GM12878 (cell line): ENCODE measurements at regions not wholly inside any gene's neighbourhood (a gene's known extent, or its start where the extent isn't known, plus 50 kb on each side); places are given as distances from the start of the nearest gene placed in this dataset.

ENCODE experiments used
- CHD4 ChIP-seq: fragments of 200-600 bp; sonication (generic); IDR thresholded peaks from 2 replicates; pipeline ENCODE4 v1.6.1; 2016; ENCODE audit warnings: mild to moderate bottlenecking
- HDAC2 ChIP-seq: fragments of 200-600 bp; sonication (generic); IDR thresholded peaks from 2 replicates; pipeline ENCODE4 v1.6.1; 2017
- MYC ChIP-seq: IDR thresholded peaks from 2 replicates; pipeline ENCODE4 v1.6.1; 2011; ENCODE audit warnings: mild to moderate bottlenecking, low read length, moderate library complexity, inconsistent platforms; ENCODE audit not compliant: insufficient read depth, insufficient replicate concordance, insufficient read length, severe bottlenecking
- NFYA ChIP-seq: IDR thresholded peaks from 2 replicates; pipeline ENCODE4 v1.6.1; 2011; ENCODE audit warnings: low read depth, mild to moderate bottlenecking, low read length, improper control_type of control experiment, borderline replicate concordance
- POLR2A ChIP-seq: IDR thresholded peaks from 2 replicates; pipeline ENCODE4 v1.6.1; 2011; ENCODE audit warnings: low read depth, mild to moderate bottlenecking, low read length
- POLR2AphosphoS5 ChIP-seq: IDR thresholded peaks from 2 replicates; pipeline ENCODE4 v1.6.1; 2011; ENCODE audit warnings: mild to moderate bottlenecking, low read length, inconsistent platforms
- SRF ChIP-seq, 2 experiments: IDR thresholded peaks; 2 replicates each; pipeline ENCODE4 v1.6.1; 2011; ENCODE audit warnings: low read depth in 2 of 2, low read length in 2 of 2, mild to moderate bottlenecking in 1 of 2, moderate library complexity in 1 of 2
- ZSCAN29 ChIP-seq: fragments of 450-650 bp; IDR thresholded peaks from 2 replicates; pipeline ENCODE4 v1.6.1; 2017; ENCODE audit warnings: mild to moderate bottlenecking, moderate library complexity
- TF ChIP-seq, protein P1 (sequence below): IDR thresholded peaks from 2 replicates; pipeline ENCODE4 v1.6.1; 2011; ENCODE audit warnings: low read depth, low read length, improper control_type of control experiment, borderline replicate concordance
- TF ChIP-seq, protein P2 (sequence below), 3 experiments: IDR thresholded peaks in 2 of 3; conservative IDR thresholded peaks in 1 of 3; 2 replicates each; pipeline ENCODE4 v1.5.1; 2011; ENCODE audit warnings: low read depth in 3 of 3, low read length in 3 of 3, mild to moderate bottlenecking in 3 of 3, control low read depth in 2 of 3, moderate library complexity in 2 of 3, inconsistent platforms in 1 of 3, mixed read lengths in 1 of 3; ENCODE audit not compliant: control insufficient read depth in 2 of 3, insufficient read depth in 1 of 3; ENCODE audit errors: extremely low read depth in 1 of 3
- TF ChIP-seq, protein P3 (sequence below): IDR thresholded peaks from 2 replicates; pipeline ENCODE4 v1.6.1; 2012; ENCODE audit warnings: low read depth, low read length, improper control_type of control experiment
- TF ChIP-seq, protein P4 (sequence below): IDR thresholded peaks from 2 replicates; pipeline ENCODE4 v1.6.1; 2012; ENCODE audit warnings: low read depth, low read length, improper control_type of control experiment

DNA sequence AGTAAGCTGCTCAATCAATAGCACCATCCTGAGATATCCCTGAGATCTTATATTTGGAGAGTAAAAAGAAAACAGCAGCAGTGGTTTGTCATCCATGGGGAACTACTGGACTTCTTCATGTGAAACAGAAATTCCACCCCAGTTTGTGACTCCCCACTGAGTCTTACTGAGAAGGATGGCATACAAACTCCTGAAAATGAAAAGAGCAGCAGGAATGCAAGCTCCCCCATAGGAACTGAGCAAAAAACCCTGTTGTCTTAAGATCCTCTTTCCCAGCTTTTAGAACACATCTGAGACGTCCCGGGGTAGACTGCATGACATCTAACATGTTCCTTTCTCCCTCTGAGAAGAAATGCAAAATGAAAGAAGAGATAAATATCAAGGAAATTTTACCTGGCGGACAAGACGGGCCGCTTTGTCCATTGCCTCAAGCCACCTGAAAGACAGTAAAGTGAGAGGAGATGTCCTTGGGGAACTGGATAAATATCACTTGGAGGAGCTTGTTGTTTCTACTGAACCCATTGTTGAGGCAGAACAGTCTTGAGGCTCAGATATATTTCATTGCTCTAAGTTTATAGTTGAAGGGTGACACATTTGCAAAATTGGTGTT is 117.1 kb downstream of the NUDT12 start:
- TF ChIP-seq POLR2A (no peak), HDAC2 (no peak), MYC (no peak), NFYA (no peak), SRF (IDR thresholded peaks at IDR 0.05; ENCODE audit: low read depth in 2 of 2, low read length in 2 of 2) (no peak), CHD4 (no peak), POLR2AphosphoS5 (no peak), ZSCAN29 (no peak)
- TF ChIP-seq, protein P1, sequence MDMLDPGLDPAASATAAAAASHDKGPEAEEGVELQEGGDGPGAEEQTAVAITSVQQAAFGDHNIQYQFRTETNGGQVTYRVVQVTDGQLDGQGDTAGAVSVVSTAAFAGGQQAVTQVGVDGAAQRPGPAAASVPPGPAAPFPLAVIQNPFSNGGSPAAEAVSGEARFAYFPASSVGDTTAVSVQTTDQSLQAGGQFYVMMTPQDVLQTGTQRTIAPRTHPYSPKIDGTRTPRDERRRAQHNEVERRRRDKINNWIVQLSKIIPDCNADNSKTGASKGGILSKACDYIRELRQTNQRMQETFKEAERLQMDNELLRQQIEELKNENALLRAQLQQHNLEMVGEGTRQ: no peak
- TF ChIP-seq, protein P2, sequence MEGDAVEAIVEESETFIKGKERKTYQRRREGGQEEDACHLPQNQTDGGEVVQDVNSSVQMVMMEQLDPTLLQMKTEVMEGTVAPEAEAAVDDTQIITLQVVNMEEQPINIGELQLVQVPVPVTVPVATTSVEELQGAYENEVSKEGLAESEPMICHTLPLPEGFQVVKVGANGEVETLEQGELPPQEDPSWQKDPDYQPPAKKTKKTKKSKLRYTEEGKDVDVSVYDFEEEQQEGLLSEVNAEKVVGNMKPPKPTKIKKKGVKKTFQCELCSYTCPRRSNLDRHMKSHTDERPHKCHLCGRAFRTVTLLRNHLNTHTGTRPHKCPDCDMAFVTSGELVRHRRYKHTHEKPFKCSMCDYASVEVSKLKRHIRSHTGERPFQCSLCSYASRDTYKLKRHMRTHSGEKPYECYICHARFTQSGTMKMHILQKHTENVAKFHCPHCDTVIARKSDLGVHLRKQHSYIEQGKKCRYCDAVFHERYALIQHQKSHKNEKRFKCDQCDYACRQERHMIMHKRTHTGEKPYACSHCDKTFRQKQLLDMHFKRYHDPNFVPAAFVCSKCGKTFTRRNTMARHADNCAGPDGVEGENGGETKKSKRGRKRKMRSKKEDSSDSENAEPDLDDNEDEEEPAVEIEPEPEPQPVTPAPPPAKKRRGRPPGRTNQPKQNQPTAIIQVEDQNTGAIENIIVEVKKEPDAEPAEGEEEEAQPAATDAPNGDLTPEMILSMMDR (IDR thresholded peaks at IDR 0.05 in 2 of 3, conservative IDR thresholded peaks at IDR 0.05 in 1 of 3; ENCODE audit: control insufficient read depth in 2 of 3, extremely low read depth in 1 of 3, insufficient read depth in 1 of 3, low read depth in 3 of 3, low read length in 3 of 3): no peak
- TF ChIP-seq, protein P3, sequence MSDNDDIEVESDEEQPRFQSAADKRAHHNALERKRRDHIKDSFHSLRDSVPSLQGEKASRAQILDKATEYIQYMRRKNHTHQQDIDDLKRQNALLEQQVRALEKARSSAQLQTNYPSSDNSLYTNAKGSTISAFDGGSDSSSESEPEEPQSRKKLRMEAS: no peak
- TF ChIP-seq, protein P4, sequence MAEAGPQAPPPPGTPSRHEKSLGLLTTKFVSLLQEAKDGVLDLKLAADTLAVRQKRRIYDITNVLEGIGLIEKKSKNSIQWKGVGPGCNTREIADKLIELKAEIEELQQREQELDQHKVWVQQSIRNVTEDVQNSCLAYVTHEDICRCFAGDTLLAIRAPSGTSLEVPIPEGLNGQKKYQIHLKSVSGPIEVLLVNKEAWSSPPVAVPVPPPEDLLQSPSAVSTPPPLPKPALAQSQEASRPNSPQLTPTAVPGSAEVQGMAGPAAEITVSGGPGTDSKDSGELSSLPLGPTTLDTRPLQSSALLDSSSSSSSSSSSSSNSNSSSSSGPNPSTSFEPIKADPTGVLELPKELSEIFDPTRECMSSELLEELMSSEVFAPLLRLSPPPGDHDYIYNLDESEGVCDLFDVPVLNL: no peak
